ENCODE measurements at regions not wholly inside any gene's neighbourhood (a gene's known extent, or its start where the extent isn't known, plus 50 kb on each side); places are given as distances from the start of the nearest gene placed in this dataset.

DNA sequence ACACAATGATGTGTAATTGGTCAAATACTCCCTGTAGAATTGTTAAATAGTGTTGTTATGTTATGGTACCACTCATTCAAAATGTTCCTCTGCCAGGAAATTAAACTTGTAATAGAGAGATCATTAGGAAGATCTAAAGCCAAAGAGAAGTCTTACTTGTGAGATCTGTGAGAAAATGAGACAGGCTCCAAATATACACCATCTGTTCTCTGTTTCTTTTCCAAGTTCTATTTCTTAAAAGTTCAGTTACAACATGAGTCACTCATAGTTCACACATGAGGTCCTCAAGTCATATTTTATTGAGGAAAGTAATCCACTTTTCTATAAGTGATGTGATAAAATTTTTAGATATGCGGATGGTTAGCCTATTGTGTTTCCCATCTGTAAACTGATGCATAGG is 1038.1 kb upstream of the PRR20A start:
- no peak for TF ChIP-seq ZNF549 (tag by site-specific recombination; IDR thresholded peaks at IDR 0.05)
- no peak for TF ChIP-seq ZNF16 (tag by site-specific recombination; IDR thresholded peaks at IDR 0.05; ENCODE audit: low read depth)
- TF ChIP-seq CTCF (tag by site-specific recombination; IDR thresholded peaks at IDR 0.05) = no peak
- TF ChIP-seq, protein P1, sequence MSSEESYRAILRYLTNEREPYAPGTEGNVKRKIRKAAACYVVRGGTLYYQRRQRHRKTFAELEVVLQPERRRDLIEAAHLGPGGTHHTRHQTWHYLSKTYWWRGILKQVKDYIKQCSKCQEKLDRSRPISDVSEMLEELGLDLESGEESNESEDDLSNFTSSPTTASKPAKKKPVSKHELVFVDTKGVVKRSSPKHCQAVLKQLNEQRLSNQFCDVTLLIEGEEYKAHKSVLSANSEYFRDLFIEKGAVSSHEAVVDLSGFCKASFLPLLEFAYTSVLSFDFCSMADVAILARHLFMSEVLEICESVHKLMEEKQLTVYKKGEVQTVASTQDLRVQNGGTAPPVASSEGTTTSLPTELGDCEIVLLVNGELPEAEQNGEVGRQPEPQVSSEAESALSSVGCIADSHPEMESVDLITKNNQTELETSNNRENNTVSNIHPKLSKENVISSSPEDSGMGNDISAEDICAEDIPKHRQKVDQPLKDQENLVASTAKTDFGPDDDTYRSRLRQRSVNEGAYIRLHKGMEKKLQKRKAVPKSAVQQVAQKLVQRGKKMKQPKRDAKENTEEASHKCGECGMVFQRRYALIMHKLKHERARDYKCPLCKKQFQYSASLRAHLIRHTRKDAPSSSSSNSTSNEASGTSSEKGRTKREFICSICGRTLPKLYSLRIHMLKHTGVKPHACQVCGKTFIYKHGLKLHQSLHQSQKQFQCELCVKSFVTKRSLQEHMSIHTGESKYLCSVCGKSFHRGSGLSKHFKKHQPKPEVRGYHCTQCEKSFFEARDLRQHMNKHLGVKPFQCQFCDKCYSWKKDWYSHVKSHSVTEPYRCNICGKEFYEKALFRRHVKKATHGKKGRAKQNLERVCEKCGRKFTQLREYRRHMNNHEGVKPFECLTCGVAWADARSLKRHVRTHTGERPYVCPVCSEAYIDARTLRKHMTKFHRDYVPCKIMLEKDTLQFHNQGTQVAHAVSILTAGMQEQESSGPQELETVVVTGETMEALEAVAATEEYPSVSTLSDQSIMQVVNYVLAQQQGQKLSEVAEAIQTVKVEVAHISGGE (tag by site-specific recombination; conservative IDR thresholded peaks at IDR 0.05; ENCODE audit: low read depth) = no peak
- TF ChIP-seq ZNF274 (IDR thresholded peaks at IDR 0.05; ENCODE audit: low read length) = no peak
- TF ChIP-seq ZNF274 (tag by site-specific recombination; IDR thresholded peaks at IDR 0.05; ENCODE audit: borderline replicate concordance) = no peak
- no peak for TF ChIP-seq ZNF138 (tag by site-specific recombination; IDR thresholded peaks at IDR 0.05; ENCODE audit: borderline replicate concordance)
- no peak for TF ChIP-seq IKZF3 (tag by site-specific recombination; IDR thresholded peaks at IDR 0.05)
- TF ChIP-seq ZNF660 (tag by site-specific recombination; IDR thresholded peaks at IDR 0.05) = no peak
- no peak for TF ChIP-seq TCF7L2 (IDR thresholded peaks at IDR 0.05; ENCODE audit: borderline replicate concordance, low read depth, low read length)
- TF ChIP-seq ZNF140 (tag by site-specific recombination; IDR thresholded peaks at IDR 0.05) = no peak
- TF ChIP-seq SETDB1 (IDR thresholded peaks at IDR 0.05; ENCODE audit: insufficient read length, low read length) = no peak
- TF ChIP-seq, protein P2, sequence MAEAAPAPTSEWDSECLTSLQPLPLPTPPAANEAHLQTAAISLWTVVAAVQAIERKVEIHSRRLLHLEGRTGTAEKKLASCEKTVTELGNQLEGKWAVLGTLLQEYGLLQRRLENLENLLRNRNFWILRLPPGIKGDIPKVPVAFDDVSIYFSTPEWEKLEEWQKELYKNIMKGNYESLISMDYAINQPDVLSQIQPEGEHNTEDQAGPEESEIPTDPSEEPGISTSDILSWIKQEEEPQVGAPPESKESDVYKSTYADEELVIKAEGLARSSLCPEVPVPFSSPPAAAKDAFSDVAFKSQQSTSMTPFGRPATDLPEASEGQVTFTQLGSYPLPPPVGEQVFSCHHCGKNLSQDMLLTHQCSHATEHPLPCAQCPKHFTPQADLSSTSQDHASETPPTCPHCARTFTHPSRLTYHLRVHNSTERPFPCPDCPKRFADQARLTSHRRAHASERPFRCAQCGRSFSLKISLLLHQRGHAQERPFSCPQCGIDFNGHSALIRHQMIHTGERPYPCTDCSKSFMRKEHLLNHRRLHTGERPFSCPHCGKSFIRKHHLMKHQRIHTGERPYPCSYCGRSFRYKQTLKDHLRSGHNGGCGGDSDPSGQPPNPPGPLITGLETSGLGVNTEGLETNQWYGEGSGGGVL (tag by site-specific recombination; IDR thresholded peaks at IDR 0.05) = no peak
- no peak for TF ChIP-seq PRDM10 (tag by site-specific recombination; IDR thresholded peaks at IDR 0.05)
